ENCODE measurements at regions not wholly inside any gene's neighbourhood (a gene's known extent, or its start where the extent isn't known, plus 50 kb on each side); places are given as distances from the start of the nearest gene placed in this dataset.

DNA sequence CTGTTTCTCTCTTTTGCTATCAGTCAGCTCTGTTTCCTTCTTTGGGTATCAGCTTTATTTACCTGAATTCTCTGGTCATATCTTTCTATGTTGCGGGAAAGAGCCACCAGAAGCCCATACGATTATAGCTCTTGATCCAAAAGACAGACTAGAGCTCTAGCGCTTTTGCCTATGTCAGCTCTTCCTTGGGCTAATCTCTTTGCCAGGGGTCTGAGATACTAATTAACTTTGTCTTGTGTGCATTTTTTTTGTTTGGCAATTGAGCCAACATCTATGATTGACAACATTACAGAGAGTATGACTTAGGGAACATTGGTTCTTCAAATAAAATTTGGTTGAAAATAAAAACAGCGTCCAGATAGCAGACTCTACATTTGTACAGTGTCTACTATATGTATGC lies 603.0 kb downstream of the KCTD16 start:
- no peak overlapping the region for H3K4me3 ChIP-seq (ENCODE audit: low read depth, poor library complexity, severe bottlenecking)
- 71 to 82% methylated on average over 4 of the region's 4 CpGs for WGBS, 2 donors
- intact Hi-C loops (cut with DNase I; ENCODE audit: low total_unique reads): no loop called here
- no peak for DNase-seq (ENCODE audit: low spot score in 2 of 2)
- TF ChIP-seq, protein P1, sequence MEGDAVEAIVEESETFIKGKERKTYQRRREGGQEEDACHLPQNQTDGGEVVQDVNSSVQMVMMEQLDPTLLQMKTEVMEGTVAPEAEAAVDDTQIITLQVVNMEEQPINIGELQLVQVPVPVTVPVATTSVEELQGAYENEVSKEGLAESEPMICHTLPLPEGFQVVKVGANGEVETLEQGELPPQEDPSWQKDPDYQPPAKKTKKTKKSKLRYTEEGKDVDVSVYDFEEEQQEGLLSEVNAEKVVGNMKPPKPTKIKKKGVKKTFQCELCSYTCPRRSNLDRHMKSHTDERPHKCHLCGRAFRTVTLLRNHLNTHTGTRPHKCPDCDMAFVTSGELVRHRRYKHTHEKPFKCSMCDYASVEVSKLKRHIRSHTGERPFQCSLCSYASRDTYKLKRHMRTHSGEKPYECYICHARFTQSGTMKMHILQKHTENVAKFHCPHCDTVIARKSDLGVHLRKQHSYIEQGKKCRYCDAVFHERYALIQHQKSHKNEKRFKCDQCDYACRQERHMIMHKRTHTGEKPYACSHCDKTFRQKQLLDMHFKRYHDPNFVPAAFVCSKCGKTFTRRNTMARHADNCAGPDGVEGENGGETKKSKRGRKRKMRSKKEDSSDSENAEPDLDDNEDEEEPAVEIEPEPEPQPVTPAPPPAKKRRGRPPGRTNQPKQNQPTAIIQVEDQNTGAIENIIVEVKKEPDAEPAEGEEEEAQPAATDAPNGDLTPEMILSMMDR (IDR thresholded peaks at IDR 0.05): no peak
- TF ChIP-seq POLR2A (IDR thresholded peaks at IDR 0.05): no peak

DNA sequence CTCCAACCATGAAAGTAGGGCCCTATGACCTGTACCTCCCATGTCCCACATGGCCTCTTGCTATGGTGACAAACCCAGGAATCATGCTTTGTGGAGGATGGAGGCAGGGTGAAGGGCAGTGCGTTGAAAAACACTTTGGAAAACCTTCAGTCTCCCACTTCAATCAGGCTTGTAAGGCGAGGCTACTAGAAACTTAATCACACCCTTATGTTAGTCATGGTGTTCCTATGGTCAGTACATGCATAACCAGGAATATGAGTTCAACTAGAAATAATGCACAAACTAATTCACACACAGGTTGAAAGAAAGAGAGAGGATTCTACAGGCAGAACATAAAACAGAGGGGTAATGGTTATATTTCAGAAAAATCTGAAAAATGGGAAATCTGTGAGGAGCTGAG lies 601.1 kb downstream of the KCTD16 start:
- DNase-seq (ENCODE audit: low spot score in 2 of 2): no peak
- 89 to 91% methylated on average over 2 of the region's 2 CpGs for WGBS, 2 donors
- intact Hi-C loops (cut with DNase I; ENCODE audit: low total_unique reads): no loop called here
- no peak overlapping the region for H3K4me3 ChIP-seq (ENCODE audit: low read depth, poor library complexity, severe bottlenecking)
- TF ChIP-seq, protein P1 (IDR thresholded peaks at IDR 0.05): no peak
- TF ChIP-seq POLR2A (IDR thresholded peaks at IDR 0.05): no peak

DNA sequence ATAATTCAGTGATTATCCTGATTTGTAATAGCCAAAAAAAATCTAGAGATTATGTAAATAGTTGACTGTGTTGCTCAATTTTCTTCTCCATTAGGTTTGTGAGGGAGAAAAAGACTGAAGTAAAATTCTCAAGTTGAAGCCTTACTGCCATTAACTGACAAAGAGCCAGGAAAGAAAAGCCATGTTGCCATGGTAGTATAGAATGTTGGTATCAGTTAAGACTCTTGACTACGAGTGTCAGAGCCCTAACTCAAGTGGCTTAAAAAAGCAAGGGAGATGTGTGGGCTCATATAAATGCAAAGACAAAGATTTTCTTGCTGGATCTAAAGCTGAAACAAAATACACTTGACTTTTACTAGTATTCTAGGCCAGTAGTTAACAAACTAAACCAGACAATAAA lies 571.7 kb downstream of the KCTD16 start:
- H3K4me3 ChIP-seq (ENCODE audit: low read depth, poor library complexity, severe bottlenecking): no peak overlapping the region
- intact Hi-C loops (cut with DNase I; ENCODE audit: low total_unique reads): no loop called here
- WGBS, 2 donors: 48 to 56% methylated on average over 1 of the region's 1 CpG
- no peak for TF ChIP-seq POLR2A (IDR thresholded peaks at IDR 0.05)
- TF ChIP-seq, protein P1 (IDR thresholded peaks at IDR 0.05): no peak
- no peak for DNase-seq (ENCODE audit: low spot score in 2 of 2)

DNA sequence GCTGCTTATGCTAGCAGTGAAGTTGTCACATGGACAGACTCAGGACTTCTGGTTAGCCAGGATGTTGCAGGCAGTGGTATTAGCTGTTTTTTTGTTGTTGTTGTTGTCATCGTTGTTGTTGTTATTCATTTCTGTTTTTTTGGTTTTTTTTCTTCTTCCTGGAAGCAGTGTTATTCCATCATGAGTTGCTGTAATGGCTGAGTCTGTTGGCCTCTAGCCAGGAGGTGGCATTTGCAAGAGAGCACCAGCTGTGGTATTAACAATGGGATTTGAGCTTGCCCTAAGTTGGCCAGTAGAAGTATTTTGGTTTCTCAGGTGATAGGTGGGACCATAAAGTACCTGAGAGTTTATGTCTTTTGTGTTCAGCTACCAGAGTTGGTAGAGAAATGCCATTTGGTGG lies 561.1 kb downstream of the KCTD16 start:
- DNase-seq (ENCODE audit: low spot score in 2 of 2): peak in 1 of 2 donors; percentile 76
- H3K4me3 ChIP-seq (ENCODE audit: low read depth, poor library complexity, severe bottlenecking): no peak overlapping the region
- intact Hi-C loops (cut with DNase I; ENCODE audit: low total_unique reads): no loop called here
- TF ChIP-seq, protein P1 (IDR thresholded peaks at IDR 0.05): no peak
- no peak for TF ChIP-seq POLR2A (IDR thresholded peaks at IDR 0.05)
- 74 to 78% methylated on average over 1 of the region's 1 CpG for WGBS, 2 donors

DNA sequence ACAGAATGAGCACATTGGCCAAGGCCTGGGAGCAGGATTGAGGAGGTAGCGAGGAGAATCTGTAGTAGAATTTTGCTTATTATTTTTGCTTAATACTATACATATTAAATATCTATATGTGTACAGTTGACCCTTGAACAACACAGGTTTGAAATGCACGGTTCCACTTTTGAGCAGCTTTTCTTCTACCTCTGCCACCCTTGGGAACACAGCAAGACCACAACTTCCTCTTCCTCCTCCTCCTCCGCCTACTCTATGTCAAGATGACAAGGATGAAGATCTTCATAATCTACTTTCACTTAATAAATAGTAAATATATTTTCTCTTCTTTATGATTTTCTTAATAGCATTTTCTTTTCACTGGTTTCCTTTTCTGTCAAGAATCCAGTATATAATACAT lies 541.4 kb downstream of the KCTD16 start:
- TF ChIP-seq POLR2A (IDR thresholded peaks at IDR 0.05): no peak
- TF ChIP-seq, protein P1 (IDR thresholded peaks at IDR 0.05): no peak
- no peak for DNase-seq (ENCODE audit: low spot score in 2 of 2)
- WGBS, 2 donors: 64 to 81% methylated on average over 3 of the region's 3 CpGs
- intact Hi-C loops (cut with DNase I; ENCODE audit: low total_unique reads): no loop called here
- no peak overlapping the region for H3K4me3 ChIP-seq (ENCODE audit: low read depth, poor library complexity, severe bottlenecking)

DNA sequence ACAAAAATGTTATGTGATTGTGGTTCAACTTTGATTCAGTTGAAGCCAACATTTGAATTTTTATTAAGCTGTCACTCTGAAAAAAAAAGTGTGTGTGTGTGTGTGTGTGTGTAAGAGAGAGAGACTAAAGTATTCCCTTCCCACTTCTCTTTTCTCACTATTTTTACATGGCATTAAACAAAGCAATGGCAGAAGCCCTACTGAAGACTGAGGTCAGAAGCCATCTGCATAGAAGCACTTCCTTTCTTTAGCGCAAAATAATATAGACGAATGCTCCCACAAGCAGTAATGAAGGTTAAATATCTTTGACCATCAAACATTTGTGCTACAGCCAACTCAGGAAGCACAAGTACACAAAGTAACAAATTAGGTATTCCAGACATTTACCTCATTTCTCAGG lies 540.5 kb downstream of the KCTD16 start:
- 71 to 81% methylated on average over 2 of the region's 2 CpGs for WGBS, 2 donors
- intact Hi-C loops (cut with DNase I; ENCODE audit: low total_unique reads): no loop called here
- DNase-seq (ENCODE audit: low spot score in 2 of 2): no peak

More for the DNA sequence above, 540.5 kb downstream of the KCTD16 start:
- H3K4me3 ChIP-seq (ENCODE audit: low read depth, poor library complexity, severe bottlenecking): no peak overlapping the region
- no peak for TF ChIP-seq POLR2A (IDR thresholded peaks at IDR 0.05)
- TF ChIP-seq, protein P1 (IDR thresholded peaks at IDR 0.05): no peak
